RWPE2 (cell line): ENCODE measurements at regions not wholly inside any gene's neighbourhood (a gene's known extent, or its start where the extent isn't known, plus 50 kb on each side); places are given as distances from the start of the nearest gene placed in this dataset.

ENCODE experiments used
- ATAC-seq: fragments of 200-7000 bp; cut with Tn5 transposase; 3 replicates; pipeline ENCODE4 v1.9.1; 2021; ENCODE audit warnings: low read depth
- DNase-seq: peaks from one replicate; pipeline ENCODE4 v3.0.0-alpha.2; 2020; ENCODE audit warnings: low spot score
- H3K27ac ChIP-seq: fragments of 450-650 bp; 2 replicates; pipeline ENCODE4 v1.5.1; 2017; ENCODE audit warnings: mild to moderate bottlenecking; ENCODE audit not compliant: poor library complexity, severe bottlenecking
- H3K27me3 ChIP-seq: fragments of 250-450 bp; sonication (Bioruptor Pico); 2 replicates; pipeline ENCODE4 v1.5.1; 2021; ENCODE audit warnings: mild to moderate bottlenecking, moderate library complexity; ENCODE audit not compliant: insufficient read depth, poor library complexity, severe bottlenecking
- H3K36me3 ChIP-seq: fragments of 250-450 bp; sonication (Bioruptor Pico); 2 replicates; pipeline ENCODE4 v1.5.1; 2020; ENCODE audit warnings: low read depth, mild to moderate bottlenecking, moderate library complexity
- H3K4me1 ChIP-seq: fragments of 250-450 bp; sonication (Bioruptor Pico); 2 replicates; pipeline ENCODE4 v1.5.1; 2021; ENCODE audit warnings: mild to moderate bottlenecking, moderate library complexity; ENCODE audit not compliant: insufficient read depth, poor library complexity, severe bottlenecking
- H3K4me3 ChIP-seq: fragments of 250-450 bp; sonication (Bioruptor Pico); 2 replicates; pipeline ENCODE4 v1.5.1; 2021; ENCODE audit warnings: mild to moderate bottlenecking, moderate library complexity; ENCODE audit not compliant: severe bottlenecking
- H3K9me3 ChIP-seq: fragments of 250-450 bp; sonication (Bioruptor Pico); 2 replicates; pipeline ENCODE4 v1.5.1; 2021; ENCODE audit warnings: mild to moderate bottlenecking, moderate library complexity; ENCODE audit not compliant: severe bottlenecking
- TF ChIP-seq, protein P1 (sequence below): fragments of 450-650 bp; IDR thresholded peaks from one replicate; pipeline ENCODE4 v1.5.1; 2017; ENCODE audit warnings: mild to moderate bottlenecking, moderate library complexity; ENCODE audit not compliant: poor library complexity, severe bottlenecking

DNA sequence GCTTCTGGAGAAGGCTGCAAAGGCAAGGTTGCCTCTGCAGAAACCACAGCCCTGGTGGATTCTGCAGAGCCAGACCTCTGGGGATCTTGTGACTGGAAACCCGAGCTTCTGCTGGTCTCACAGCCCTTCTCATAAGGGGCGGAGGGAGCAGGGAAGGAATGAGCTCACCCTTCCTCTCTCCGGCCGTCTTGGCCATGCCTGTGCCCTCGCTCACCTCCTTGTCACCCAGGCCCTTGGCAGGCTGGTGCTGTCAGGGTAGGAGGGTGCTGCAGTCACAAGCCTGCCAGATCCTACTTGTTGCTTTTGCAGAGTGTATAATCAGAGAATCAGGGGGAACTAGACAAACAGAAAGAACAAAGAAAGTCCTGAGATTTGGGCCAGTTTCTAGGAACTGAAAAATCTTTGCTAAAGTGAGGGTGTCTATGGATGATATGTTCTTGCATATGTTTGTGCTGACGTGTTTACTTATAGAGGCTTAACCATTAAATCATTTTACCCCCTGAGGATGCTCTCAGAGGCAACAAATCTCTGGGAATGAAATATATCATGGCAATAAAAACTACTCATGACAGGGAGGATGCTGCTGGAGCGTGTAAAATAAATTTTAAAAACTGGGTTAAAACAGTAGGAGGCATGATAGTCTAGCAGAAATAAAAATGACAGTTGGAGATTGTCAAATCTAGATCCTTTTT is 244.9 kb upstream of the SOX4 start:
- H3K9me3 ChIP-seq = no peaks in the 10 kb centered on the region
- ATAC-seq = peak; percentile 60; the same call in 2 of the 3 replicates
- no peak for DNase-seq

DNA sequence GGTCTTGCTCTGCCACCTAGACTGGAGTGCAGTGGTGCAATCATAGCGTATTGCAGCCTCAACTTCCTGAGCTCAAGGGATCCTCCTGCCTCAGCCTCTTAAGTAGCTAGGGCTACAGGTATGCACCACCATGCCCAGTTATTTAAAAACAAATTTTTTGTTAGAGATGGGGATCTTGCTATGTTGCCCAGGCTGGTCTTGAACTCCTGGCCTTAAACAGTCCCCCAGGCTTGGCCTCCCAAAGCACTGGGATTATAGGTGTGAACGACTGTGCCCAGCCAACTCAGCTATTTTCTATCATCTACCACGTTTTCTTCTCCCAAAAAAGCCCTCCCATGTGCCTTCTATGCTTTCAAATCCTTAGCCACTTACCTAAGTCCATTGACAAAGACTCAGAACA is 243.7 kb upstream of the SOX4 start:
- no peak for ATAC-seq
- H3K4me1 ChIP-seq = no peaks in the 10 kb centered on the region
- no peaks in the 10 kb centered on the region for H3K36me3 ChIP-seq
- H3K27me3 ChIP-seq = no peaks in the 10 kb centered on the region
- no peak for DNase-seq
- H3K27ac ChIP-seq = no peak overlapping the region
- TF ChIP-seq, protein P1, sequence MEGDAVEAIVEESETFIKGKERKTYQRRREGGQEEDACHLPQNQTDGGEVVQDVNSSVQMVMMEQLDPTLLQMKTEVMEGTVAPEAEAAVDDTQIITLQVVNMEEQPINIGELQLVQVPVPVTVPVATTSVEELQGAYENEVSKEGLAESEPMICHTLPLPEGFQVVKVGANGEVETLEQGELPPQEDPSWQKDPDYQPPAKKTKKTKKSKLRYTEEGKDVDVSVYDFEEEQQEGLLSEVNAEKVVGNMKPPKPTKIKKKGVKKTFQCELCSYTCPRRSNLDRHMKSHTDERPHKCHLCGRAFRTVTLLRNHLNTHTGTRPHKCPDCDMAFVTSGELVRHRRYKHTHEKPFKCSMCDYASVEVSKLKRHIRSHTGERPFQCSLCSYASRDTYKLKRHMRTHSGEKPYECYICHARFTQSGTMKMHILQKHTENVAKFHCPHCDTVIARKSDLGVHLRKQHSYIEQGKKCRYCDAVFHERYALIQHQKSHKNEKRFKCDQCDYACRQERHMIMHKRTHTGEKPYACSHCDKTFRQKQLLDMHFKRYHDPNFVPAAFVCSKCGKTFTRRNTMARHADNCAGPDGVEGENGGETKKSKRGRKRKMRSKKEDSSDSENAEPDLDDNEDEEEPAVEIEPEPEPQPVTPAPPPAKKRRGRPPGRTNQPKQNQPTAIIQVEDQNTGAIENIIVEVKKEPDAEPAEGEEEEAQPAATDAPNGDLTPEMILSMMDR = no peak
- H3K4me3 ChIP-seq = no peak overlapping the region
- no peaks in the 10 kb centered on the region for H3K9me3 ChIP-seq

More for the DNA sequence above, 244.9 kb upstream of the SOX4 start:
- H3K4me3 ChIP-seq = no peak overlapping the region
- no peaks in the 10 kb centered on the region for H3K36me3 ChIP-seq
- TF ChIP-seq, protein P1 = no peak
- H3K27ac ChIP-seq = no peak overlapping the region
- H3K4me1 ChIP-seq = no peaks in the 10 kb centered on the region
- no peaks in the 10 kb centered on the region for H3K27me3 ChIP-seq

DNA sequence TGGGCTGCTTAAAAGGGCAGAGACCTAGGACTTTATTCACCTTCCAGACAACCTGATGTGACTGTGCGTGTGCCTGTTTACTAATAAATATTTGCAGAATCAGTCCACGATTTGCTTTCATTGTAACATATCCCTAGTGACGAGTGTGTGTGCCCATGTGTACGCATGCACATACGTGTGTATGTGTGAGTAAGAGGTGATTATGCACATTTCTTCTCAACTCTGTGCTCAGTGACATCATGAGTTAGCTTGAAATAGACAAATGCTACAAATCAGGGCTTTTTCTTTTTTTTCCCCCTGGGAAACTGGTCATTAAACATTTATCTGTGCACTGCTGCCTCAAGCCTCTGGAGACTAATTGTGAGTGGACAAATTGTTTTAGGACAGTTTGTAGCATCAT is 242.6 kb upstream of the SOX4 start:
- no peaks in the 10 kb centered on the region for H3K27me3 ChIP-seq
- no peak for ATAC-seq
- TF ChIP-seq, protein P1 = no peak

DNA sequence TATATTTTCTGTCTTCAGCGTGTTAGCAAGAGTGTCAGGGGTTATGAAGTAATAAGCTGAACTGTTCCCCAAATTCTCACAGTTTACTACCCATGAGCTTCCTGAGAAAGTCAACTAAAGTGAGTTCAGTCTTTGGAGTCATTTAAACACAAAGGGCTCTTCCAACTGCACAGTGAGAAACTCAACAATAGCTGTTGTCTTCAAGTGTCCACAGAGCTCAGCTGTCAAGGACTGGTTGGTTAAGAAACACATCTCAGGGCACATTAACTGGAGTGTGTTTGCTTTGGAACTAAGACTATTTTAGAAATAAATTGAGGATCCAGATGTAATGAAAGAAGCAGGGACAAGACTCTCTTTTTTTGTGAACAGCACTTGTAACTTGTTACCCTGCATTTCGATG is 241.4 kb upstream of the SOX4 start:
- no peak for DNase-seq
- TF ChIP-seq, protein P1 = no peak
- Histone ChIP-seq H3K36me3 (no peaks in the 10 kb centered on the region), H3K27me3 (no peaks in the 10 kb centered on the region), H3K27ac (no peak overlapping the region), H3K4me1 (no peaks in the 10 kb centered on the region), H3K4me3 (no peak overlapping the region), H3K9me3 (no peaks in the 10 kb centered on the region)
- ATAC-seq = no peak

More for the DNA sequence above, 242.6 kb upstream of the SOX4 start:
- Histone ChIP-seq H3K4me3 (no peak overlapping the region), H3K36me3 (no peaks in the 10 kb centered on the region), H3K4me1 (no peaks in the 10 kb centered on the region), H3K9me3 (no peaks in the 10 kb centered on the region), H3K27ac (no peak overlapping the region)
- no peak for DNase-seq

DNA sequence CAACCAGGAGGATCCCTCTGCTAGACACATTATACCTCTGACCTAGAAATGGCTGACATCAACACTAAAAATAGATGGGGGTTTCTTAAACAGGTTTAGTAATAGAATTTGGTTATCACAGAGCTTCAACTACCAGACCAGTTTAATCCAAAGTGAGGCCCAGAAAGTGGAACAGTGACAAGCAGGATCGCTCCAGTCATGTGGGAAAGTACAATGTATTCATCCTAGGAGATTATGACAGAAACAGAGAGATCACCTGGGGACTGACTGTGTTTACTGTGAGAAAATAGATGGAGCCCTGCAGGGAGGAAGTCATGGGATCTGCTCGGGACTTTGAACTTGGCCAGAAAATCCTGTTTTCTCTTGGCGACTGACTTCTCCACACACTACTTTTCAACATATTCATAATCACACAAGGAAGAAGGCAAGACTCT is 238.7 kb upstream of the SOX4 start:
- Histone ChIP-seq H3K9me3 (no peaks in the 10 kb centered on the region), H3K36me3 (no peaks in the 10 kb centered on the region), H3K27ac (no peak overlapping the region), H3K4me3 (no peak overlapping the region), H3K27me3 (no peaks in the 10 kb centered on the region), H3K4me1 (no peaks in the 10 kb centered on the region)
- no peak for DNase-seq
- TF ChIP-seq, protein P1 = no peak
- ATAC-seq = no peak
